Bronchial epithelial cell (primary cell): ENCODE measurements at regions not wholly inside any gene's neighbourhood (a gene's known extent, or its start where the extent isn't known, plus 50 kb on each side); places are given as distances from the start of the nearest gene placed in this dataset.

ENCODE experiments used
- DNase-seq: peaks from one replicate; pipeline ENCODE4 v3.0.0-alpha.2; 2010; ENCODE audit warnings: low read depth
- FAIRE-seq: peaks from 2 replicates; lab custom pipeline; 2011; peaks lifted over from hg19 to GRCh38; lab: Jason Lieb, UNC
- H3K27me3 ChIP-seq: 2 replicates; pipeline ENCODE4 v1.5.1; 2011; ENCODE audit warnings: low read length; ENCODE audit not compliant: control insufficient read depth, insufficient read depth
- H3K36me3 ChIP-seq: 2 replicates; pipeline ENCODE4 v1.5.1; 2011; ENCODE audit warnings: low read length; ENCODE audit not compliant: control insufficient read depth, insufficient read depth
- H3K4me3 ChIP-seq: 2 replicates; pipeline ENCODE4 v1.5.1; 2011; ENCODE audit warnings: mild to moderate bottlenecking, low read depth, low read length, control low read depth
- TF ChIP-seq, protein P1 (sequence below): IDR thresholded peaks from 2 replicates; pipeline ENCODE4 v1.5.1; 2011; ENCODE audit warnings: mild to moderate bottlenecking, moderate library complexity, low read length, control low read depth, inconsistent platforms; ENCODE audit not compliant: insufficient read depth, severe bottlenecking

DNA sequence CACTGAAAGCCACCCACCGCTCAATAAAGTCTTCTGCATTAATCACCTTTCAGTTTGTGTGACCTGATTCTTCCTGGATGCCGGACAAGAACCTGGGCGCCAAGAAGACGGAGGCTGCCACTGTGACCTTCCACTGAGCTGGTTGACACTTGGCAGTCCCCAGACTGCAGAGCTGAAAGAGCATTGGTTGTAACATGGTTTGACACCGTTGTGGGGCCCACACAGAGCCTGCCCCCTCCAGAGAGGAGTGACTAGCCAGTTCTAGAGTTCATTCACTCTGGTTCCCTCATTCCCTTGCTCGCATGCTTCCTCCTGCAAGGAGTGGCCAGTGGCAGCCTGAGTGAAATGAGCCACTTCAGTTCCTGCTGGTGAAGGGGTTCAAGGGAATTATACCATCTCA, 86.2 kb upstream of the ANXA1 start:
- TF ChIP-seq, protein P1, sequence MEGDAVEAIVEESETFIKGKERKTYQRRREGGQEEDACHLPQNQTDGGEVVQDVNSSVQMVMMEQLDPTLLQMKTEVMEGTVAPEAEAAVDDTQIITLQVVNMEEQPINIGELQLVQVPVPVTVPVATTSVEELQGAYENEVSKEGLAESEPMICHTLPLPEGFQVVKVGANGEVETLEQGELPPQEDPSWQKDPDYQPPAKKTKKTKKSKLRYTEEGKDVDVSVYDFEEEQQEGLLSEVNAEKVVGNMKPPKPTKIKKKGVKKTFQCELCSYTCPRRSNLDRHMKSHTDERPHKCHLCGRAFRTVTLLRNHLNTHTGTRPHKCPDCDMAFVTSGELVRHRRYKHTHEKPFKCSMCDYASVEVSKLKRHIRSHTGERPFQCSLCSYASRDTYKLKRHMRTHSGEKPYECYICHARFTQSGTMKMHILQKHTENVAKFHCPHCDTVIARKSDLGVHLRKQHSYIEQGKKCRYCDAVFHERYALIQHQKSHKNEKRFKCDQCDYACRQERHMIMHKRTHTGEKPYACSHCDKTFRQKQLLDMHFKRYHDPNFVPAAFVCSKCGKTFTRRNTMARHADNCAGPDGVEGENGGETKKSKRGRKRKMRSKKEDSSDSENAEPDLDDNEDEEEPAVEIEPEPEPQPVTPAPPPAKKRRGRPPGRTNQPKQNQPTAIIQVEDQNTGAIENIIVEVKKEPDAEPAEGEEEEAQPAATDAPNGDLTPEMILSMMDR = no peak

DNA sequence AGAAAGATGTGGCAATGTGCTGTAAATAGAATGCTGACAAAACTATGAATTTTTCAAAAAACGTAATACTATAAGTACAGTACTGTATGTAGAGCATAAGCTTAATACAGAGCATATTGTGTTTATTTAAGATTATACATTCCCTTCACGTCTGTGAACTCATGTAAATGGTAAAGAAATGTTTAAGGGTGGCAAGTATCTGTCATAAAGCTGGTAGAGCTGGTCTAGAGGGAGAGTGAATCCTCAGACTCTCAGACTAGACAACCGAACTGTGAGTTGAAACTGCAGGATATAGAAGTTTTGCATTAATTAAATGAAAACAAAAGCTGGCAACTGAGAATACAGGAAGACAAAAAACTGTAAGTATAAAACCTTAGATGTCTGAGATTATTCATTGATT, 87.3 kb upstream of the ANXA1 start:
- FAIRE-seq (no peak), DNase-seq (no peak)
- no peaks in the 10 kb centered on the region for H3K27me3 ChIP-seq
- no peak overlapping the region for H3K4me3 ChIP-seq
- H3K36me3 ChIP-seq = no peaks in the 10 kb centered on the region
- TF ChIP-seq, protein P1 = no peak

More for the DNA sequence above, 86.2 kb upstream of the ANXA1 start:
- no peaks in the 10 kb centered on the region for H3K36me3 ChIP-seq
- DNase-seq (no peak), FAIRE-seq (peak; percentile 36)
- H3K4me3 ChIP-seq = no peak overlapping the region
- no peaks in the 10 kb centered on the region for H3K27me3 ChIP-seq

- no peaks in the 10 kb centered on the region for H3K36me3 ChIP-seq
- no peak for FAIRE-seq
Observed at GRCh38 chr9:73061146-73061545, 90.5 kb upstream of the ANXA1 start.

GRCh38 chr9:73059247-73059646, 92.4 kb upstream of the ANXA1 start:
- no peaks in the 10 kb centered on the region for H3K36me3 ChIP-seq
- TF ChIP-seq, protein P1 = no peak
- no peak for FAIRE-seq

More at GRCh38 chr9:73061146-73061545, 90.5 kb upstream of the ANXA1 start:
- Histone ChIP-seq H3K4me3 (no peak overlapping the region), H3K27me3 (no peaks in the 10 kb centered on the region)
- no peak for DNase-seq
- TF ChIP-seq, protein P1 = no peak

GRCh38 chr9:73056245-73056644, 95.4 kb upstream of the ANXA1 start:
- TF ChIP-seq, protein P1 = no peak
- DNase-seq (no peak), FAIRE-seq (no peak)
- no peak overlapping the region for H3K4me3 ChIP-seq
- H3K27me3 ChIP-seq = no peaks in the 10 kb centered on the region
- no peaks in the 10 kb centered on the region for H3K36me3 ChIP-seq

More at GRCh38 chr9:73059247-73059646, 92.4 kb upstream of the ANXA1 start:
- no peaks in the 10 kb centered on the region for H3K27me3 ChIP-seq
- no peak overlapping the region for H3K4me3 ChIP-seq
- DNase-seq = no peak

- no peaks in the 10 kb centered on the region for H3K36me3 ChIP-seq
- TF ChIP-seq, protein P1 = no peak
- no peak overlapping the region for H3K4me3 ChIP-seq
- no peak for FAIRE-seq
- H3K27me3 ChIP-seq = no peaks in the 10 kb centered on the region
- no peak for DNase-seq
Observed at GRCh38 chr9:73054091-73054490, 97.6 kb upstream of the ANXA1 start.
